ENCODE measurements at regions not wholly inside any gene's neighbourhood (a gene's known extent, or its start where the extent isn't known, plus 50 kb on each side); places are given as distances from the start of the nearest gene placed in this dataset.

DNA sequence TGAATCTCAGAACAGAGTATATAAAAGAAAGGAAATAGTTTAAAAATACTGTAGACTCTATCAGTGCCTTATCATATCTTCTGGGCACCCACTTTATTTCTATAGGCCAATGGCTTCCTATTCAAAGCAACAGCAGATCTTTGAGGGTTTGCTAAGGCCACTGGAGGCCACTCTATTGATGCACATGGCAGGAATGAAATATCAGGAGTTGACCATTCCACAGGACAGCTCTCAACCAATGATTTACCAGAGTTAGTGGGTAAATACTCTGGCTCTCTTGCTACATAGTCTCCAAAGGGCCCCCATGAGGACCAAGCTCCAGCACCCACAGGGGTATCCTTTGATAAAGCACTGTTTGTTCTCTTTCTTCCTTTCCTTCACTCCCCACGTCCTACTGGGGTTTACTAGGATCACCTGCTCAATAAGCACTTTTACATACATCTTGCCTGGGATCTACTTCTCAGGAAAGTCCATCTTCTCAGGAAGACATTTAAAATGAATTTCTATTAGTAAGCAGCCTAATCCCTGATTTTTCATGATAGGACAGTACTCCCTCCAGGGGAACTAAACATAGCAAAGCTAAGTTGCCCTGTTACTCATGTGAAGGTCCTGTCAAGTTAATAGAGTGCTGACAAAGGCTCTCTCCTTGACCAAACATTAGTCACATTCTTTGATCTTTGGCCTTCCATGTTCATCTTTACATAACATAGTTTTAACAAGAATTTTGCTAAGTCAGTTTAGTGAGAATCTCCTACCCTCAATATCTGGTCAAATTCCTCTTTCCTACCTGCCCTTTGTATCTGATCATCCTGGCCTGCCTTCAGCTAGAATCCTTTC lies 459.7 kb downstream of the GRXCR1 start:
- DNase-seq = no peak

DNA sequence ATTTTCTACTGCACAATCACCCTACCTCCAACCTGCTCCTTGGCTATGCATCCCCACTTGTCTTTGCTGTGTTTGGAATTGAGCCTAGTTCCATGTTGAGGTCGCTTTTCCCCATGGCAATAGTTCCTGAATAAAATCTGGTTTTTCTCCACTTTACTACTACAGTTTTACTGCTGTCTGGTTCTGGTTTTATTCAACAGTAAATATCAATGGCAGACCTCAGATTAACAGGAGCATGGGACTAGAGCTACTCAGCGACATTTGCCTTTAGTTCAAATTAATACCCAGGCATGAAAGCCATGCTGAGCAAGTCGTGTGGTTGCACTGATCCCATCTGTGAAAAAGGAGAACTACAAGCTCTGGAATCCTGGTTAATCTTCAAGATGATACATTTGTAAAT lies 460.3 kb downstream of the GRXCR1 start:
- no peak for DNase-seq

DNA sequence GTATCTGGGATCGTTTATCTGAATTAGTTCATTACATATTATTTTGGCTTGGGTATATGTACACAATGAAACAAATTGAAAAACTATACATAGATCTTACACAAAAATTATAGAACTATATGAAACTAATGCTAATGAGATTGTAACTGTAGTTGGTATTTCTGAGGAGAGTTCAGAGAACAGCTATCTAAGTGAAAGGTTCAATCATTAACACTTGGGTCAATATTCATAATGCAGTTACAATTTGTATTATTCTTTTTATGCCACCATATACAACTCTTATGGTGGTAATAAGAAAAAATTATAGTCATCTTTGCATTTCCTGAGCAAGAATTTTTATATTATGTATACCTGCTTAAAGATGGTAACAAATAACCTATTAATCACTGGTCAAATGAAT lies 461.0 kb downstream of the GRXCR1 start:
- DNase-seq = no peak

DNA sequence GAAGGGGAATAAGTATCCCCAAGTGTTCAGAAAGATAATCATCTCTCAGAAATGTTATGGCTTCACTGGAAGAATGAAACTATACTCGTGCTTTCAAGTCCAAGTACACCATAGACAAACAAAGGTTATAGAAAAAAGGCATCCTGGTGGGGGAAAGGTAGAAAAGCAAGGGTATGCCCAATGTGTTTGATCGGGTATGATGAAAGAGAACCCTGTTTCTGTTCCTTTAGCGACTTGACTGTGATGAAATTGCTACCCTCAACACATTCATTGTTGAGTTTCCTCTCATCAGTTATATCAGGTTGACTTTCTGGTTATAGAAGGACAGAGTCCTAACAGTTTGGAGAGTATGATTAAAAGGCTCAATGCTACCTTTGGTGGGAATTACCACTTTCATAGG lies 464.3 kb downstream of the GRXCR1 start:
- DNase-seq = no peak

DNA sequence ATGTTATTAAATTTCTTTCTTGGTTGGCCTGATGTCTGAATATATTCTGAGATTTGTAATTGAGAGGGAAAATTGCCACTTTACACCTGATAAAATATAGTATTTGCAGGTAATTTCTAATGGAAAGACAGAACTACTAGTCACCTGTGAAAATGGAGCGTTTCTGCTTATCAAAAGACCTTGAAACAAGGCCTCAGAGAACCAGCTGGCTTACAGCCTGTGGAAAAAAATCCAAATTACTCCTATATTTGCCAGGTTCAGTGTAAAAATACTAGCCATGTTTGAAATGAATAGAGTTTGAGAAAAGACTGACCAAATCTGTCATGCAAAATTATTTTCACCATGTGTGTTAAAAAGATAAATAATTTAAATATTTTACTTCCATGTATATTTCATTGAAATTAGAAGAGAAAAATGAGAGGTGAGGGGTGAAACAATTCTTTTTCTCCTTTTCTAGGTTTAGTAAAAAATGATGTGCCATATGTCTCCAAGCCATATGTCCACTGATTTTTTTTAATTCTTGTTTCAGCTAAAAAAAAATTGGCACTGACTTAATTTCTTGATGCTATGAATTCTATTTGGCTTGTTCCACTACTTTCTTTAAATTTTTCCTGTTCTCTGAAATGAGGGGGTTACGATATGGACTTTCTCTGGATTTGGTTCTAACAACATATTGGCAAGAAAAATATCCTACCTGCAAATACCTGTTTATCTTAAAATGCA lies 464.9 kb downstream of the GRXCR1 start:
- DNase-seq = no peak

DNA sequence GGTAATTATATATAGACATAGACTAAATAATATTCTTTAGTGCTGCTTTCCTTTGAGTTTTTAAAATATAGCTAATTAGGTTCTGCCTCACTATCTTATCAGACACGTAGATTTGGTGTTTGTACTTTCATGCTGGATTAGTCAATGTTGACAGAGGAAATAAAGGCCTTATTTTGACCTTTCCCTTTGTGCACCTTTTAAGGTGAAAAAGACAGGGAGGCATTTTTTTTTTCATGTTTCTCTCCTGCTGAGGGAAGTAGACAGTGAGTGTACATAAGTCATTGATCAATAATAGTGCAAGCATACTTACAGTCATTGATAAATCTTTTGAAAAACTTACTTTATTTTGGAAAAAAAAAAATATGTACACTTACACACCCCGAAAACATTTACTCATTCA lies 467.8 kb downstream of the GRXCR1 start:
- no peak for DNase-seq

DNA sequence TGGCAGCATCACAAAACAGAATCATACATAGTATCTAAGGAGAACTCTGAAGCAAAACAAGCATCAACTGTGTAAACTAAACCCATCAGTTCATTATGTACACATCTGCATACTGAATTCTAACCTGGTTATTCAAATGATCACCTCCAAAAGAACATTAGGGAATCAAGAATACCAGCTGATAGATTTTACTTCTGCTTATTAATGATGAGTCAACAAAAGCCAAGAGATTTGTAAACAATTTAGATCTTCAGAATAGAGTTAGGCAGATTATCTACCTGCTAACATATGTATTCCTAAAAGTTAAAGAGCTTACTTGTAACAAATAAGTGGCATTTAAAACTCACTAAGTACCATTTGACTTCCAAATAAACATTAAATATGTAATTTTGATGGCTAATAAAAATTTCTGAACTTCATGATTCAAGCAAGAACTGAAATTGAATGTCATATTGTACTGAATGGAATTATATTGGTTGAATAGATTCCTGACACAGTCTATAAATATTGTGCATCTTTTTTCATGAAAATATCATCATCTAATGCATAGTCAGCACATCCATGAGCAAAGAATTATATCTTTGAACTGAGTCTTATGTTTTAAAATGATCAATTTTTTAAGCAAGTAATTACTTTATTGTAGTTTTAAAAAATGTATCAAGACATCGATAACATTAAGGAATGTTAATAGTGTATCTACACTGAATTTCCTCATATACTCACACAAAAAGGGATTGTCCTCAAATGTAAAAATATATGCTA lies 470.5 kb downstream of the GRXCR1 start:
- no peak for DNase-seq

DNA sequence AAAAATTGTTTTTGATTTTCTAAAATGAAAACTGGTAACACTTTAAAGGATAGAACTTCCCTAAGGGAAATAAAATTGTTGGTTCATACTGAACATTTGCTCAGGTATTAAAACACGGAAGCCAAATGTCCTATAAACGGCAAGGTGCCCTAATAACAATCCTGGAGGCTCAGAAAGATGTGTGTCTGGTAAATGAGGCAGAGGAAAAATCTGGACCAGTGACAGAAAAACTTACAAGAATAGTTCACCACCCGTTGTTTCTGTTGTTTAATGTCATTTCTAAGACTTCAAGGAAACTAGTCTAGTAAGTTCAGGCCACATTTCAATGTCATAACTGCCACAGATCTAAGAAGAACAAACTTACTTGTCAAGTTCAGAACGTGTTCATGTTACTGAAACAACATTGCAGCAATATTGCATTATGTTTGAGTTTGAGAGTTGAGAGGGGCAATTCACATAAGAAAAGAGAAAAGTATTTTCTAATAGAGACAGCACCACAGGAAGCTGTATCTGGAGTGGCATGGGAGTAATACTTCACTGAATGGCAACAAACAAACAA lies 476.6 kb downstream of the GRXCR1 start:
- DNase-seq = no peak

DNA sequence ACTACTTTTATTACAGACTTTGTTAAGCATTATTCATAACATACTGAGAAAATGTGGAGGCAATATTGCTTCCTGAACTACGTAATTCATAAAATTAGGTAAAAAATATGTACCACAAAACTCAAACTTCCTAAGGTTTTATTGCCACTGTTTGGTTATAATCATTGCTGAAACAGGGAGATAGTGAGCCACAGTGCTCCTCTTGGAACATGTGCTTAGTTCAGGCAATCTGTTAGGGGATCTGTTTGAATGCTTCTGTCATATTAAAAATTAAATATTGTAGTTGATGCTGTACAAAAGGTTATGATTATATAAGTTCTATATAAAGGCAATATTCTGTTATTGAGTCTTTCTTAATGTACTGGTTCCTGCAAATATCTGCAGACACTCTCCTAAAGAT lies 480.7 kb downstream of the GRXCR1 start:
- DNase-seq = no peak

DNA sequence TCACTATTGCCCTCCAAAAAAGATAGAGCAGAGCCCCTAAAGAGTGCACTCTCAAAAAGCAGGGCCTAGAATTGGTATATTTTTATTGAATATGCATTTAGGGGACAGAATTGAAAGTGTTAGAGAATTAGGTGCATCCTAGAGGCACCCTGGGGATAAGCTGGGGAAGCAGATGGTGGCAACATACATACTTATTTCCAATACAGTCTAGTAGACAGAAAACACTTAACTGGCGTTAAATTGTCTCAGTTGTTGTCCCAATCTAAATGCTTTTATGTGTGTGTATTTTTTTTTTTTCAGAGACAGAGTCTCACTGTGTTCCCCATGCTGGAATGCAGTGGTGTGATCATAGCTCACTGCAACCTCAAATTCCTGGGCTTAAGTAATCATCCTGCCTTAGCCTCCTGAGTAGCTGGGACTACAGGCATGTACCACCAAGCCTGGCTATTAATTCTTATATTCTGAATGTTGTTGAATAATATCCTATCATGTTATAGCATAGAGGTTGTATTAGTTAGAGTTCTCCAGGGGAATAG lies 481.8 kb downstream of the GRXCR1 start:
- DNase-seq = no peak

DNA sequence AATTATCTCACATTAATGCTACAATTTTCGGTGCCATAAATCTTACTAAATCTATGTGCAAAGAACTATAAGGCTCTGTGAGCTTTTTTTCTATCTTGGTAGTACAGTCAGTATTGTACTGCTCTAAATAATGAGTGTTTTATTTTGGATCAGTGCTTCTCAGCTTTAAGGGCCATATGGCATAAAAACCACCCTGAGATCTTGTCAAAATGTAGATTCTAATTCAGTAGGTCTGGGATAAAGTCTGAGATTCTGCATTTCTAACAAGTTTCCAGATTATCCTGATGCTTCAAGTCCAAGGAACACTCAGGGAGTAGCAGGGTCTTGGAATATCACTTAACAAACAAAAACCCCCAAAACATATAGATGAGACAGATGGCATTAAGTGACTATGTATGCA lies 486.5 kb downstream of the GRXCR1 start:
- DNase-seq = no peak

DNA sequence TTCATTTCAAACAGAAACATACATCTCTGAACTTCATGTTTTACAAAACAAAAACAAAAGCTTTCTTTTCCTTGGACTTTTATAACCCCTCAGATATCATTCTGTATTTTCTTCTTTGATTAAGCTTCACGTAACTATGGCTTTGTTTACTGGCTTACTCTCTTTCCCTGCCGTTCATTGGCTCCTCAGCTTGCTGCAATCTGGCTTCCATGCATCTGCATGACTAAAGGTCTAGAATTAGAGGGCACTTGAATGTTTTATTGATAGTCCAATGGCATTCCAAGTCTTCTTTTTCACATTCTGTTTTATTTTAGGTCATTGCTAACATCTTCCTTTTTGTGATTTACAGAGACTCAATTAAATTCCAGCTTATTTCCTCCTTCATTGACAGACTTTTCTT lies 487.6 kb downstream of the GRXCR1 start:
- no peak for DNase-seq

DNA sequence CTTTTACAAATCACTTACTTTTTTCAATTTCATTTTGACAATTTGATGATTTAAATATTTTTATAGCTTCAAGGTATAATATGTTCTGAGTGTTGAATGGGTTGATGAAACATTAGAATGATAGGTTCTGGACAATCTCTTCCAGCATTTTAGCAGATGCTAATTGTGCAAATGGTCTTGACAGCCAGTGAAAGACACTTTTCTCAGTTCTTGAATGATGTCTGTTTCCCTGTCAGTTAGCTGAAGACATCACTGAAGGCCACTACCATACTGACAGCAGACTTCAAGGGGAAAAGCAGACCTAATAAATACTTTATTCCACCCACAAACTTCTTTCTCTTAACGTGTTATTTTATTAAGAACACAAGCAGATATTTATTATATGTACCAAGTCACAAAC lies 498.6 kb downstream of the GRXCR1 start:
- no peak for DNase-seq

DNA sequence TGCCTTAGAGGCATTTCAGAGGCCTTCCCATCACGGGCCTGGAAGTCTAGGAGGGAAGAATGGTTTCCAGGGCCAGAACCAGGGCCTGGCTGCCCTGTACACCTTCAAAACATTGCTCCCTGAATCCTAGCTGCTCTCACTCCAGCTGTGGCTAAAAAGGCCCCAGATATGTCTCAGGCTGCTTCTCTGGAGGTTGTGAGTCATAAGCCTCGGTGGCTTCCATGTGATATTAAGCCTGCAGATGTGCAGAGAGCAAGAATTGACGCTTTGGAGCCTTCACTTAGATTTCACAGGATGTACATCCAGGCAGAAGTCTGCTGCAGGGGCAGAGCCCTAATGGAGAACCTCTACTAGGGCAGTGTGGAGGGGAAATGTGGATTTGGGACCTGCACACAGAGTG lies 502.5 kb downstream of the GRXCR1 start:
- DNase-seq = no peak

DNA sequence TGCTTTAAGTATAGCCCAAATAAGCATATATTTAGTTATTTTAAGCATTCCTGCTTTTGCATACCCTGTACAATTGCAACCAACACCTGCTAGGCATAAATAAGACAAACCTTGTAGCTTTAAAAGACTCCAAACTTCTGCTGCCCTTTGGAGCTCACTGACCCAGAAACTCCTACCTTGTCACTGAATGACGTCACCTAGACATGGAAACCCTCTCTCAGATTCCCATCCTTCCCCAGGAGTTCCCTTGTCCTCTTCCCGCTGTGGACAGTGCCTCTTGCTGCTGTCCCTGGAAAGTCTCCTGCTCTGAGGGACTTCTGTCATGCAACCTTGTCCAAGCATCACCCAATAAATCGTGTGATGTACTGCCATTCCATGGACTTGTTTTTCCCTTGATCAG lies 507.2 kb downstream of the GRXCR1 start:
- no peak for DNase-seq

DNA sequence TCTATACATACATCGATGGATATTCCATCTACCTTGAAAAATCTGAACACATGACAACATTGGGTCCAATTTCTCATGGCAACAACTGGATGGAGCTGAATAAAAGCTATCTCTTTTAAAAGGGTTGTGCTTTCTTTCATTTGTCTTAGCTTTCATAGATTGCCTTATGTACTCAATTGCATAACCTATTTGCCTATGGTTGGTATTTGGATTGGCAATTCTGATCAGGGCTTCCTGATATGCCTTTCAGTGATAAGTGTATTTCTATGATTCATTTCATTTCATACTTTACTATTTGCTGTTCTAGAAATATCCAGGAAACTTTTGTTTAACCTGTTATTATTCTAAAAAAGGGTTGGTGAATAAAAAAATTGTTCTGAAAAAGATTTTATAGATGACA lies 509.9 kb downstream of the GRXCR1 start:
- no peak for DNase-seq

DNA sequence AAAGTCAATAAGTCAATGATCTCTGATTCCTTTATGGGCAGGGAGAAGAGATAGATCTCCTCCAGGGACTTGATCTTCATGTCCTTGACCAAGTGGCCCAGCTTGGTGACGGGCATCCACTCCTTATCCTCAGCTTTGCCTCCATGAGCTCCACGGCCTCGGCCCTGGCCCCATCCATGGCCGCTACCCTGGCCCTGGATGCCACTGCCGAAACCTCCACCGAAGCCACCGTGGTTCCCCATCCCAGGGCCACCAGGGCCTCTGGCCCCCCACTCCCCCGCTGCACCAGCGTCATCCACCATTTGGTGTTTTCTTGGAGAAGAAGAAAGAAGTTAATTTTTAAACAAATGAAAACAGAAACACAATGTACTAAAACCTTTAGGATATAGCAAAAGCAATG lies 518.1 kb downstream of the GRXCR1 start:
- no peak for DNase-seq

DNA sequence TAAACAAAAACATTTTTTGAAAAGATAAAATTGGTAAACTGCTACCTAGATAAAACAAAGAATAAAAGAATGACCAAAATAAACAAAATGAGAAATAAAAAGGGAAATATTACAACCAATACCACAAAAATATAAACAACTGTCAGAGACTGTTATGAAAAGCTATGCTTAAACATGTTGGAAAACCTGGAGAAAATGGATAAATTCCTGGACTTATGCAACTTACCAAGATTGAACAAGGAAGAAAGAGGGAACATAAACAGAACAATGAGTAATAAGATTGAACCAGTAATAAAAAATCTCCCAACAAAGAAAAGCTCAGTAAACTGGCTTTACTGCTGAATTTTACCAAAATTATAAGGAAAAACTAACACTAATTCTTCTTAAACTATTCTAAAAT lies 518.7 kb downstream of the GRXCR1 start:
- no peak for DNase-seq

DNA sequence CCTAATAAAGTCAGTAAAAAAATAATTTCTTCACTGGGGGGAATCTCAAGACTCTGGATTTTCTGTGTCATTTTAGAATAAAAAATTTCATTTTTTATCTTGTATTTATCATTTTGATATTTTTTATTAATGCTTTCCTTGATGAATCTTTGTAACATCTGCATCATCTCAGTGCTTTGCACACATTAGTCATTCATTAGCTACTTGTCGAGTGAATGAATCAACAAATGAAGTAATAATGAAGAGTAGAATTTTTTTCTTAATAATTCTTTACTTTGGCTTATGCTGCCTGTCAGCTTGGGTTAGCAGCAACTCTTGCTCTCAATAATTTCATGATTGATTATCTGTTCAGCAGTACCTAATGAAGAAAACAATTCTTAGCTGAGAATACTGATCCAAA lies 530.8 kb downstream of the GRXCR1 start:
- DNase-seq = no peak

DNA sequence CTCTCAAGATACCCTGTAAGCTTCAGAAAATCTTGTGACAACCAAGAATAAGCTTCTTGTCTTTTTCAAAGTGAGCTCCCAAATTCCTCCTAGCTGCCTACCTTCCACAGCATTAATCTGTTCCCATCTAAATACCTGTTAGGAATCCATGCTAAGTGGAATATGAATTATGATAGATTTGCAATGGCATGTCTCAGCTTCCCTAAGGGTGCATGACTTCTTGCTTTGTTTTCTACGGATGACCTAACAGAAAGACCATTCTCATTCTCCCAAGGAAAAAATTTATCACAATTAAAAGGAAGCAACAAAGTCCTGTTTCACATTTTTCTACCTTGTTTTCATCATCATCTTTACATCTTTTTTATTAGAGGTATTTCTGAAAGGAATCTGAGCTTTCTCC lies 532.7 kb downstream of the GRXCR1 start:
- DNase-seq = no peak

DNA sequence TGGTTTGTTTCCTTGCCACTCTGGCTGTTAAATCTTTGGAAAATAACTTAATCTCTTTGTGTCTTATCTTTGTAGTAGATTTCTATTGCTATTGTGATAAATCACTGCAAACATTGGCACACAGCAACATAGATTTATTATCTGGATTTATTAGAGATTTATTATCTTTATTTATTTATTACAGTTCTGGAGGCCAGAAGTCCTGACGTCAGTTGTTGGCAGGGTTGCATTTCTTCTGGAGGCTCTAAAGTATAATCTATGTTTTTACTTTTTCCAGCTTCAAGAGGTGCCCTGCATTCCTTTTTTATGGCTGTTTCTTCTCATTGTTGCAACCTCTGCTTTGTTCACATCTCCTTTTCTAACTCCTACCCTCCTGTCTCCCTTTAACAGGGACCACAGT lies 542.8 kb downstream of the GRXCR1 start:
- no peak for DNase-seq

DNA sequence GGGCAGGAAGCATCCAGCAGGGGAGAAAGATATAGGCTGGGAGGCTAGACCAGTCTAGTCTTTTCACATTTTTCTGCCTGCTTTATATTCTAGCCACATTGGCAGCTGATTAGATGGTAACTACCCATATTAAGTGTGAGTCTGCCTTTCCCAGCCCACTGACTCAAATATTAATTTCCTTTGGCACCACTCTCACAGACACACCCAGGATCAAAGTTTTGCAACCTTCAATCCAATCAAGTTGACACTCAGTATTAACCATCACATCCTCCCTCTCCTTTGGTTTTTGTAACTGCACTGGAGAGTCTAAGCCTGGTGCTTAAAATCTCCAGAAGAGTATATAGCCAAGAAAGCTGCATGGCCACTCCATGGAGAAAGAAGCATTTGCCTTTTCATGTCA lies 560.4 kb downstream of the GRXCR1 start:
- no peak for DNase-seq

DNA sequence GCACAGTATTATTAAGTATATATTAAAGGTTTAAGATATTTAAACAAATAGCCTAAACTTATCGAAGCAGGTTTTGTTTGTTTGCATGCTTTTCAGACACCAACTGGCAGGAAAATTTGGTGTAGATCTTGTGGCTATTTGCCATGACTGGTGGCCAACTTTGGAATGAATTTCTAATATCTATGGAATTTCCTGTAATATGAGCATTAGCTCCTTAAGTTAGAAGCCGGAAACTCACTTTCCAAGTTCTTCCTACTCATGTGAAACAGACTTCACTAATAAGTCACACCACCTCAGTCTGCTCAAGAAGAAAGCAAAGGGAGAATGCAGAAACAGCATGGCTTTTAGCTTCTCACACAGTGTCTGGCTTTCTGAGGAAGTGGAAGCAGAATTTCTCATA lies 563.9 kb downstream of the GRXCR1 start:
- no peak for DNase-seq
